WTC11 (cell line): ENCODE measurements at regions not wholly inside any gene's neighbourhood (a gene's known extent, or its start where the extent isn't known, plus 50 kb on each side); places are given as distances from the start of the nearest gene placed in this dataset.

ENCODE experiments used
- ATAC-seq: fragments of 200-7000 bp; cut with Tn5 transposase; 2 replicates; pipeline ENCODE4 v1.10.0; 2021; ENCODE audit warnings: mild to moderate bottlenecking, moderate library complexity
- CTCF ChIA-PET: fragments of 300-600 bp; sonication (Branson Sonifier 250); formaldehyde crosslinking; loops from one replicate; lab custom pipeline; 2021; ENCODE audit warnings: antibody characterized with exemption; lab: Charles Lee
- POLR2A ChIA-PET: fragments of 350-600 bp; sonication (Branson Sonifier 250); formaldehyde crosslinking; loops from one replicate; lab custom pipeline; 2021; ENCODE audit warnings: antibody characterized with exemption; lab: Charles Lee
- DNase-seq: peaks from one replicate; pipeline ENCODE4 v3.0.0; 2021; ENCODE audit warnings: low spot score
- H3K27ac Mint-ChIP-seq: 2 replicates; pipeline ENCODE4 v1.8.0; 2021; ENCODE audit warnings: mixed read lengths
- H3K27me3 Mint-ChIP-seq: 2 replicates; pipeline ENCODE4 v1.8.0; 2021; ENCODE audit warnings: low read depth, mild to moderate bottlenecking, moderate library complexity, mixed read lengths
- H3K36me3 Mint-ChIP-seq: 2 replicates; pipeline ENCODE4 v1.8.0; 2021; ENCODE audit warnings: mixed read lengths
- H3K4me1 Mint-ChIP-seq: 2 replicates; pipeline ENCODE4 v1.8.0; 2022; ENCODE audit warnings: mixed read lengths
- H3K4me3 Mint-ChIP-seq: 2 replicates; pipeline ENCODE4 v1.8.0; 2021; ENCODE audit warnings: mild to moderate bottlenecking, moderate library complexity, mixed read lengths
- H3K9me3 Mint-ChIP-seq: 2 replicates; pipeline ENCODE4 v1.8.0; 2021; ENCODE audit warnings: mixed read lengths
- ATF3 ChIP-seq: sonication (generic); formaldehyde crosslinking; conservative IDR thresholded peaks from 2 replicates; pipeline ENCODE4 v1.8.1; 2022; ENCODE audit warnings: mild to moderate bottlenecking, missing genetic modification reagents
- E2F1 ChIP-seq: sonication (generic); formaldehyde crosslinking; IDR thresholded peaks from 2 replicates; pipeline ENCODE4 v1.8.0; 2022; ENCODE audit warnings: mild to moderate bottlenecking, missing genetic modification reagents
- EMX1 ChIP-seq: fragments of 250-450 bp; sonication (Bioruptor Pico); IDR thresholded peaks from 2 replicates; pipeline ENCODE4 v1.8.0; 2021; ENCODE audit warnings: mild to moderate bottlenecking
- FOXJ3 ChIP-seq: sonication (generic); formaldehyde crosslinking; IDR thresholded peaks from 2 replicates; pipeline ENCODE4 v1.9.0; 2021; ENCODE audit warnings: missing genetic modification reagents, mild to moderate bottlenecking, borderline replicate concordance
- NFYB ChIP-seq: sonication (generic); formaldehyde crosslinking; conservative IDR thresholded peaks from 2 replicates; pipeline ENCODE4 v1.8.0; 2022; ENCODE audit warnings: low read depth, missing genetic modification reagents
- RELA ChIP-seq: sonication (generic); formaldehyde crosslinking; IDR thresholded peaks from 2 replicates; pipeline ENCODE4 v1.8.1; 2022; ENCODE audit warnings: missing genetic modification reagents, mild to moderate bottlenecking, borderline replicate concordance
- RORB ChIP-seq: fragments of 250-450 bp; sonication (Bioruptor Pico); IDR thresholded peaks from 2 replicates; pipeline ENCODE4 v1.9.0; 2021; ENCODE audit warnings: mild to moderate bottlenecking
- SOX15 ChIP-seq: fragments of 250-450 bp; sonication (Bioruptor Pico); IDR thresholded peaks from 2 replicates; pipeline ENCODE4 v1.9.0; 2021; ENCODE audit warnings: mild to moderate bottlenecking
- TCF7 ChIP-seq: sonication (generic); formaldehyde crosslinking; IDR thresholded peaks from 2 replicates; pipeline ENCODE4 v1.8.0; 2022; ENCODE audit warnings: mild to moderate bottlenecking, low read depth, missing genetic modification reagents, moderate library complexity
- TEAD4 ChIP-seq: sonication (generic); formaldehyde crosslinking; IDR thresholded peaks from 2 replicates; pipeline ENCODE4 v1.8.0; 2022; ENCODE audit warnings: mild to moderate bottlenecking, missing genetic modification reagents
- ZNF121 ChIP-seq: sonication (generic); formaldehyde crosslinking; IDR thresholded peaks from 2 replicates; pipeline ENCODE4 v1.8.0; 2023; ENCODE audit warnings: missing genetic modification reagents
- ZNF263 ChIP-seq: sonication (generic); formaldehyde crosslinking; IDR thresholded peaks from 2 replicates; pipeline ENCODE4 v1.8.1; 2022; ENCODE audit warnings: low read depth, mild to moderate bottlenecking, moderate library complexity, missing genetic modification reagents
- ZNF281 ChIP-seq: sonication (generic); formaldehyde crosslinking; IDR thresholded peaks from 2 replicates; pipeline ENCODE4 v1.8.0; 2023; ENCODE audit warnings: mild to moderate bottlenecking, missing genetic modification reagents
- ZNF425 ChIP-seq: fragments of 250-450 bp; sonication (Bioruptor Pico); conservative IDR thresholded peaks from 2 replicates; pipeline ENCODE4 v1.9.0; 2021; ENCODE audit warnings: mild to moderate bottlenecking
- ZSCAN18 ChIP-seq: fragments of 250-450 bp; sonication (Bioruptor Pico); IDR thresholded peaks from 2 replicates; pipeline ENCODE4 v2.1.2; 2022; ENCODE audit warnings: mild to moderate bottlenecking, moderate library complexity
- TF ChIP-seq, protein P1 (sequence below): sonication (generic); formaldehyde crosslinking; IDR thresholded peaks from 2 replicates; pipeline ENCODE4 v1.8.0; 2022; ENCODE audit warnings: mild to moderate bottlenecking, missing genetic modification reagents

GRCh38 chr4:161260819-161261218, 903.0 kb downstream of the FSTL5 start (continued):
- no peak for TF ChIP-seq E2F1 (CRISPR knock-in tag)
- TF ChIP-seq ZNF121 (CRISPR knock-in tag), result no peak
- TF ChIP-seq, all 79 proteins: peak for 0

- Mint-ChIP-seq H3K27ac (no peak overlapping the region), H3K4me3 (no peak overlapping the region), H3K27me3 (peaks cover 6% of the 10 kb centered on the region), H3K9me3 (peaks cover 46% of the 10 kb centered on the region), H3K4me1 (no peaks in the 10 kb centered on the region), H3K36me3 (peaks cover 38% of the 10 kb centered on the region)
- TF ChIP-seq FOXJ3 (no peak), RELA (CRISPR knock-in tag) (no peak), NFYB (CRISPR knock-in tag) (no peak)
- DNase-seq (no peak), ATAC-seq (peak; percentile 69)
- POLR2A ChIA-PET, result interaction anchor here (0.6 kb wide), 1 partner anchor 186 kb away, joined by 4 read pairs; no protein-coding TSS in a partner anchor
- CTCF ChIA-PET, result no interaction called here
Measured at GRCh38 chr4:161256716-161257115, 907.1 kb downstream of the FSTL5 start.

- Mint-ChIP-seq H3K4me3 (no peak overlapping the region), H3K9me3 (peaks cover 51% of the 10 kb centered on the region), H3K4me1 (no peaks in the 10 kb centered on the region), H3K36me3 (peaks cover 38% of the 10 kb centered on the region), H3K27me3 (peaks cover 6% of the 10 kb centered on the region), H3K27ac (no peak overlapping the region)
- ATAC-seq (no peak), DNase-seq (peak; percentile 20)
- POLR2A ChIA-PET, result interaction anchor here (0.6 kb wide), 1 partner anchor 186 kb away, joined by 4 read pairs; no protein-coding TSS in a partner anchor
- no peak for TF ChIP-seq ATF3 (CRISPR knock-in tag)
- TF ChIP-seq ZNF263 (CRISPR knock-in tag), result no peak
- TF ChIP-seq TEAD4, result no peak
- TF ChIP-seq, protein P1, sequence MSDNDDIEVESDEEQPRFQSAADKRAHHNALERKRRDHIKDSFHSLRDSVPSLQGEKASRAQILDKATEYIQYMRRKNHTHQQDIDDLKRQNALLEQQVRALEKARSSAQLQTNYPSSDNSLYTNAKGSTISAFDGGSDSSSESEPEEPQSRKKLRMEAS (CRISPR knock-in tag), result no peak
- no peak for TF ChIP-seq ZNF281 (CRISPR knock-in tag)
- TF ChIP-seq EMX1 (CRISPR knock-in tag), result no peak
- TF ChIP-seq RORB (CRISPR knock-in tag), result no peak
- TF ChIP-seq SOX15 (CRISPR knock-in tag), result no peak
- no peak for TF ChIP-seq ZSCAN18 (CRISPR knock-in tag)
- TF ChIP-seq ZNF425 (CRISPR knock-in tag), result no peak
- no peak for TF ChIP-seq TCF7
- CTCF ChIA-PET, result interaction anchor here (0.7 kb wide), 1 partner anchor 1086 kb away, joined by 3 read pairs; no protein-coding TSS in a partner anchor
Measured at GRCh38 chr4:161256172-161256571, 907.6 kb downstream of the FSTL5 start.
